SU-DHL-6 (cell line): ENCODE measurements at regions not wholly inside any gene's neighbourhood (a gene's known extent, or its start where the extent isn't known, plus 50 kb on each side); places are given as distances from the start of the nearest gene placed in this dataset.

ENCODE experiments used
- H2AFZ ChIP-seq: fragments of 200-600 bp; sonication (generic); 2 replicates; pipeline ENCODE4 v1.6.1; 2014; ENCODE audit warnings: low read depth, mild to moderate bottlenecking, moderate library complexity, mixed read lengths, antibody characterized with exemption, low read length; ENCODE audit not compliant: severe bottlenecking
- H3F3A ChIP-seq: fragments of 200-600 bp; shearing (Covaris generic); 2 replicates; pipeline ENCODE4 v1.6.0; 2016; ENCODE audit warnings: antibody characterized with exemption, mild to moderate bottlenecking; ENCODE audit not compliant: insufficient read depth
- H3K27ac ChIP-seq: fragments of 200-600 bp; sonication (generic); 2 replicates; pipeline ENCODE4 v1.5.1; 2016; ENCODE audit warnings: low read depth, mild to moderate bottlenecking, low read length, moderate library complexity, mixed read lengths
- H3K27me3 ChIP-seq: fragments of 200-600 bp; sonication (generic), shearing (Covaris generic); 2 replicates; pipeline ENCODE4 v1.6.0; 2014; ENCODE audit warnings: mild to moderate bottlenecking, low read length
- H3K36me3 ChIP-seq: fragments of 200-600 bp; sonication (generic); 2 replicates; pipeline ENCODE4 v1.6.1; 2014; ENCODE audit warnings: mild to moderate bottlenecking, low read length, mixed read lengths
- H3K4me2 ChIP-seq: fragments of 300-600, 200-600 bp; shearing (Covaris generic), sonication (generic); 2 replicates; pipeline ENCODE4 v1.6.0; 2014; ENCODE audit warnings: low read length, low read depth, mild to moderate bottlenecking; ENCODE audit not compliant: poor library complexity, severe bottlenecking
- H3K4me3 ChIP-seq: fragments of 200-600 bp; sonication (generic); 2 replicates; pipeline ENCODE4 v1.5.1; 2014; ENCODE audit warnings: antibody characterized with exemption, low read length, mild to moderate bottlenecking, mixed read lengths; ENCODE audit not compliant: insufficient read depth, poor library complexity, severe bottlenecking
- H3K79me2 ChIP-seq: fragments of 200-600 bp; sonication (generic); 2 replicates; pipeline ENCODE4 v1.6.1; 2014; ENCODE audit warnings: mild to moderate bottlenecking, low read length, moderate library complexity; ENCODE audit not compliant: insufficient read depth
- H3K9ac ChIP-seq: fragments of 200-600 bp; sonication (generic); 2 replicates; pipeline ENCODE4 v1.7.0; 2014; ENCODE audit warnings: mild to moderate bottlenecking, low read length
- H3K9me2 ChIP-seq: fragments of 200-600 bp; sonication (generic); replicated peaks from 2 replicates; pipeline ENCODE4 v1.6.1; 2014; ENCODE audit warnings: low read length; ENCODE audit not compliant: insufficient read depth
- H3K9me3 ChIP-seq: fragments of 200-600 bp; sonication (generic); 2 replicates; pipeline ENCODE4 v1.6.1; 2014; ENCODE audit warnings: low read length, mixed read lengths; ENCODE audit not compliant: insufficient read depth
- H4K20me1 ChIP-seq: fragments of 200-600 bp; sonication (generic); 2 replicates; pipeline ENCODE4 v1.6.1; 2014; ENCODE audit warnings: low read depth, mild to moderate bottlenecking, antibody characterized with exemption, low read length, moderate library complexity, mixed read lengths
- EZH2phosphoT487 ChIP-seq: fragments of 200-600 bp; sonication (generic), shearing (Covaris generic); conservative IDR thresholded peaks from 2 replicates; pipeline ENCODE4 v1.6.1; 2018; ENCODE audit warnings: mild to moderate bottlenecking, antibody characterized with exemption, low read length, moderate library complexity, mixed read lengths
- TF ChIP-seq, protein P1 (sequence below): fragments of 200-600 bp; sonication (generic); IDR thresholded peaks from one replicate; pipeline ENCODE4 v1.5.1; 2017; ENCODE audit warnings: antibody characterized with exemption, mild to moderate bottlenecking, low read length, moderate library complexity; ENCODE audit not compliant: insufficient read depth, poor library complexity, severe bottlenecking

DNA sequence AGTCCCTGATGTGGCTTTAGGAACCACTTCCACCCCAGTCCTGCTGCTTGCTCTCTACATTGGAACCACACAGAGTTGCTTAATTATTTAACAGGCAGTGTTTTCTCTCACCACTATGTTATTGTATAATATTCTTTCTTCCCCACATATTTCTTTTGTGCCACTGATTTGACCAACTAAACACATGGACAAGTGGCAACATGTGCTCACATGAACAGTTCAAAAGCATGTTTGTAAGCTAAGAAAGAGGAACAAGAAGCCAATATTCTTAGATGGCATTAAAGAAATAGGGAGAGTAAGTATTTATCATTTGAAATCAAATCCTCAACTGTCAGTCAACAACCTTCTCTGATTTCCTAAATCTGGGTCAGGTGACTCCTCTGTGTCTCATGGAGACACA lies 409.6 kb downstream of the FBXO15 start:
- Histone ChIP-seq H3K9ac (no peak overlapping the region), H3K27ac (no peak overlapping the region), H3K27me3 (no peaks in the 10 kb centered on the region), H3F3A (no peaks in the 10 kb centered on the region), H3K79me2 (no peaks in the 10 kb centered on the region), H3K36me3 (no peaks in the 10 kb centered on the region), H3K4me2 (no peak overlapping the region), H2AFZ (no peak overlapping the region), H4K20me1 (no peaks in the 10 kb centered on the region), H3K4me3 (no peak overlapping the region), H3K9me3 (no peaks in the 10 kb centered on the region), H3K9me2 (no peaks in the 10 kb centered on the region)
- TF ChIP-seq, protein P1, sequence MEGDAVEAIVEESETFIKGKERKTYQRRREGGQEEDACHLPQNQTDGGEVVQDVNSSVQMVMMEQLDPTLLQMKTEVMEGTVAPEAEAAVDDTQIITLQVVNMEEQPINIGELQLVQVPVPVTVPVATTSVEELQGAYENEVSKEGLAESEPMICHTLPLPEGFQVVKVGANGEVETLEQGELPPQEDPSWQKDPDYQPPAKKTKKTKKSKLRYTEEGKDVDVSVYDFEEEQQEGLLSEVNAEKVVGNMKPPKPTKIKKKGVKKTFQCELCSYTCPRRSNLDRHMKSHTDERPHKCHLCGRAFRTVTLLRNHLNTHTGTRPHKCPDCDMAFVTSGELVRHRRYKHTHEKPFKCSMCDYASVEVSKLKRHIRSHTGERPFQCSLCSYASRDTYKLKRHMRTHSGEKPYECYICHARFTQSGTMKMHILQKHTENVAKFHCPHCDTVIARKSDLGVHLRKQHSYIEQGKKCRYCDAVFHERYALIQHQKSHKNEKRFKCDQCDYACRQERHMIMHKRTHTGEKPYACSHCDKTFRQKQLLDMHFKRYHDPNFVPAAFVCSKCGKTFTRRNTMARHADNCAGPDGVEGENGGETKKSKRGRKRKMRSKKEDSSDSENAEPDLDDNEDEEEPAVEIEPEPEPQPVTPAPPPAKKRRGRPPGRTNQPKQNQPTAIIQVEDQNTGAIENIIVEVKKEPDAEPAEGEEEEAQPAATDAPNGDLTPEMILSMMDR = no peak
- TF ChIP-seq EZH2phosphoT487 = no peak

DNA sequence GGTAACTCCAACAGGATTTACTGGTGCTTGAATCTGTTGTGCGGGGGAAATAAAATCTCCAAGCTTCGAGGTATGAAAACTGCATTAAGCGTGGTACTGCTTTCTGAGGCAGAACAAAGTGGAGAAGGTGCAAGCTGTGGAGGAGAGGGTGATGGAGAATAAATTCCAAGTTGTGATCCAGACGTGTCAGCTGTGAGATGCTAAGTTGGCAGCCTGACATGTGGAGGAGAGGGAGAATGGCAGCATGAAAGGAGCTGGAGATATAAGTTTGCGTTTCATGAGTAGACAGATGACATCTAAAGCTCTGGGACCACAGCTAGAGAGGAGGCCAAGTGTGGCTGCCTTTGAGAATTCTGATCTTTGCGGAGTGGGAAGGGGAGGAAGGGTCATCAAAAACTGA lies 411.8 kb downstream of the FBXO15 start:
- Histone ChIP-seq H3K9me3 (no peaks in the 10 kb centered on the region), H2AFZ (no peak overlapping the region), H3K27me3 (no peaks in the 10 kb centered on the region), H3K4me3 (no peak overlapping the region), H3K79me2 (no peaks in the 10 kb centered on the region), H4K20me1 (no peaks in the 10 kb centered on the region), H3F3A (no peaks in the 10 kb centered on the region), H3K36me3 (no peaks in the 10 kb centered on the region), H3K4me2 (no peak overlapping the region), H3K9me2 (no peaks in the 10 kb centered on the region), H3K27ac (no peak overlapping the region), H3K9ac (no peak overlapping the region)
- TF ChIP-seq, protein P1 = no peak
- no peak for TF ChIP-seq EZH2phosphoT487

DNA sequence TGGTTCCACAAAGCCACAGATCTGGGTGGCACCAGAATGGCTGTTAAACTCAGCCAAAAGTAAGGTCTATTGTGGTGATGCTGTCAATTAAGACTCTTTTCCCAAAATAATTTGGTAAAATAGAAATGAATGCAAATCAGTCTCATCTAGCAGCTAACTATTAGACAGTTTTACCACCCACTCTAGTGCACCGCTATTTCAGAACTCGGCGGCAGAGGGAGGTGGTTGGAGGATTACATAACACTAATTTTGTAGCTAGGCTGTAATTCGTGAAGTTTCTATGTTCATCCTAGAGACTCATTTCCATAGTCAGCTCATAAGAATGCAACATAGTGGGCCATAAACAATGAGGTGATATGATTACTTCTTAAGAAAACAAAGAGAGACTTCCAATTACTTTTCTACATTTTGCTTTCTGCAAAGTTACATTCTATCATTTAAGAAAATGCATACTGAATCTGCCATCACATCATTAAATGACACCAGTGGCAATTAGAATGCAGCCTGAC lies 413.8 kb downstream of the FBXO15 start:
- Histone ChIP-seq H3K9me2 (no peaks in the 10 kb centered on the region), H3K36me3 (no peaks in the 10 kb centered on the region), H3K79me2 (no peaks in the 10 kb centered on the region), H3K9me3 (no peaks in the 10 kb centered on the region), H2AFZ (no peak overlapping the region), H3F3A (no peaks in the 10 kb centered on the region), H3K27ac (no peak overlapping the region), H4K20me1 (no peaks in the 10 kb centered on the region), H3K4me2 (no peak overlapping the region), H3K4me3 (no peak overlapping the region), H3K27me3 (no peaks in the 10 kb centered on the region), H3K9ac (no peak overlapping the region)
- TF ChIP-seq, protein P1 = no peak
- no peak for TF ChIP-seq EZH2phosphoT487
